HFFc6 (cell line): ENCODE measurements at regions not wholly inside any gene's neighbourhood (a gene's known extent, or its start where the extent isn't known, plus 50 kb on each side); places are given as distances from the start of the nearest gene placed in this dataset.

ENCODE experiments used
- DNase-seq: peaks from one replicate; pipeline ENCODE4 v3.0.0-alpha.2; 2018
- H3K27ac Mint-ChIP-seq: 2 replicates; pipeline ENCODE4 v1.8.0; 2020; ENCODE audit warnings: mild to moderate bottlenecking, mixed read lengths
- H3K27me3 Mint-ChIP-seq: 2 replicates; pipeline ENCODE4 v1.8.0; 2021; ENCODE audit warnings: mild to moderate bottlenecking, moderate library complexity, mixed read lengths; ENCODE audit not compliant: insufficient read depth
- H3K36me3 Mint-ChIP-seq: 2 replicates; pipeline ENCODE4 v1.8.0; 2021; ENCODE audit warnings: low read depth, mixed read lengths
- H3K4me1 Mint-ChIP-seq: 2 replicates; pipeline ENCODE4 v1.8.0; 2020; ENCODE audit warnings: low read depth, mixed read lengths
- H3K4me3 Mint-ChIP-seq: 2 replicates; pipeline ENCODE4 v1.8.0; 2020; ENCODE audit warnings: mild to moderate bottlenecking, moderate library complexity, mixed read lengths
- H3K9me3 Mint-ChIP-seq: 2 replicates; pipeline ENCODE4 v1.8.0; 2020; ENCODE audit warnings: mild to moderate bottlenecking, mixed read lengths
- TF ChIP-seq, protein P1 (sequence below): fragments of 200-600 bp; sonication (generic); IDR thresholded peaks from 2 replicates; pipeline ENCODE4 v1.5.0; 2021; ENCODE audit warnings: antibody characterized with exemption, mild to moderate bottlenecking

DNA sequence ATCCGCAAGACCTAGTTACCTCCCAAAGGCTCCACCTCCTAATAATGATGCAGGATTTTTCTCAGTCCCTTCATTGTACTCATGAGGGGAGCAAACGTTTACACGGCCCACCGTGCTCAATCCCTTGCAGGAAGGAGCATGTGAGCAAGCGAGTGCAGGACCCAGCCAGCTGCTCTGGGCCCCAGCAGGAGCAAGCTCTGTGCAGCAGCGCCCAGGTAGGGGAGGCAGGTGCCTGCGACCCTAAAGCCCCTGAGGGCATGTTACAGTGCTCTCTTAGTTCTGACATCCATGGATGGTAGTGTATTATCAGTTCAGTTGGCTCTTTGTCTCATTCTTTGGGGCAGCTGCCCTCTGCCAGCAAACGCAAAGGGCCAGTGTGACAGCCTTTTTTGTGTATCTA, 143.4 kb downstream of the TBXT start:
- H3K27ac Mint-ChIP-seq = no peak overlapping the region; the same call in 1 of the 2 replicates
- H3K4me3 Mint-ChIP-seq = no peak overlapping the region
- TF ChIP-seq, protein P1, sequence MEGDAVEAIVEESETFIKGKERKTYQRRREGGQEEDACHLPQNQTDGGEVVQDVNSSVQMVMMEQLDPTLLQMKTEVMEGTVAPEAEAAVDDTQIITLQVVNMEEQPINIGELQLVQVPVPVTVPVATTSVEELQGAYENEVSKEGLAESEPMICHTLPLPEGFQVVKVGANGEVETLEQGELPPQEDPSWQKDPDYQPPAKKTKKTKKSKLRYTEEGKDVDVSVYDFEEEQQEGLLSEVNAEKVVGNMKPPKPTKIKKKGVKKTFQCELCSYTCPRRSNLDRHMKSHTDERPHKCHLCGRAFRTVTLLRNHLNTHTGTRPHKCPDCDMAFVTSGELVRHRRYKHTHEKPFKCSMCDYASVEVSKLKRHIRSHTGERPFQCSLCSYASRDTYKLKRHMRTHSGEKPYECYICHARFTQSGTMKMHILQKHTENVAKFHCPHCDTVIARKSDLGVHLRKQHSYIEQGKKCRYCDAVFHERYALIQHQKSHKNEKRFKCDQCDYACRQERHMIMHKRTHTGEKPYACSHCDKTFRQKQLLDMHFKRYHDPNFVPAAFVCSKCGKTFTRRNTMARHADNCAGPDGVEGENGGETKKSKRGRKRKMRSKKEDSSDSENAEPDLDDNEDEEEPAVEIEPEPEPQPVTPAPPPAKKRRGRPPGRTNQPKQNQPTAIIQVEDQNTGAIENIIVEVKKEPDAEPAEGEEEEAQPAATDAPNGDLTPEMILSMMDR = no peak
- no peaks in the 10 kb centered on the region; the same call in none of the 2 replicates for H3K9me3 Mint-ChIP-seq
- H3K27me3 Mint-ChIP-seq = no peaks in the 10 kb centered on the region; the same call in none of the 2 replicates
- no peak for DNase-seq
- H3K36me3 Mint-ChIP-seq = no peaks in the 10 kb centered on the region
- H3K4me1 Mint-ChIP-seq = peaks cover 17% of the 10 kb centered on the region

DNA sequence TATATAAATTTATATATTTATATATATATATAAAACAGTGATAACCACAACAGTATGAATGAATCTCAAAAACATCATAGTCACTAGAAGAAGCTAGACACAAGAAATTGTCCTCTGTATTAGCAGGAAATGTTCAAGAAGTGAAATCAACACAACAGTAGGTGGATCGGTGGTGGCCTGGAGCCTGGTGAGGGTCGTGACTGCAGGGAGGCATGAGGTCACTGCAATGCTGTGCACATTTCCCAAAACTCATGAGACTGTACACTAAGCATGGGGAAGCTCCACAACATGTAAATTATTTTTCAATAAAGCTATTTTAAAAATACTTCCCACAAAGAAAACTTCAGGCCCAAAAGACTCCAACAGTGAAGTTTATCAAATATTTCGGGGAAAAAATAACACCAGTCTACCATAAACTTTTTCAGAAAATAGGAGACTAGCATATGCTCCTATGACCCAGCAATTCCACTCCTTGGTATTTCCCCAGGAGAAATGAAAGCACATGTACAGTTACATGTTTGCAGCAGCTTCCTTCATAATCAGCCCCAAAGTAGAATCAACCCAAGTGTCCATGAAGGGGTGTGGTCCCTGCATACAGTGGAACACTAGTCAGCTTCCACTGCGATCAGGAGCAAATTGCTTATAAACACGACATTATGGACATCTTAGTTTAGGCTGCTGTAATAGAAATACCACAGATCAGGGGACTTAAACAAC, 144.2 kb downstream of the TBXT start:
- no peaks in the 10 kb centered on the region; the same call in none of the 2 replicates for H3K27me3 Mint-ChIP-seq
- no peaks in the 10 kb centered on the region for H3K36me3 Mint-ChIP-seq

DNA sequence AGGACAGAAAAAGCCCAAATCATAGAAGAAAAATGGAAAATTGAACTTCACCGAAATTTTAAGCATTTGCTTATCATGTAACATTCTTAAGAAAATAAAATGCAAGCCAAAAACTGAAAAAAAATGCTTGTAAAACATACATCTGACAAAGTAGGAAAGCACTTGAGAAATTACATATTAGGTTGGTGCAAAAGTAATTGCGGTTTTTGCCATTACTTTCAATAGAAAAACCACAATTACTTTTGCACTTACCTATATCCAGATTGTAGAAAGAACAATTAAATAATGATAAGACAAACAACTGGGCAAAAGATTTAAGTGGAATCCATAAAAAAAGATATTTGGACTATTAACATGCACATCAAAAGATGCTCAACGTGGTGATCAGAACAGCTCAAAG, 146.2 kb downstream of the TBXT start:
- Mint-ChIP-seq H3K9me3 (peaks cover 13% of the 10 kb centered on the region), H3K27me3 (no peaks in the 10 kb centered on the region; the same call in none of the 2 replicates), H3K4me3 (no peak overlapping the region), H3K36me3 (no peaks in the 10 kb centered on the region), H3K27ac (no peak overlapping the region), H3K4me1 (peaks cover 17% of the 10 kb centered on the region)
- TF ChIP-seq, protein P1 = no peak
- DNase-seq = no peak

More for the DNA sequence above, 144.2 kb downstream of the TBXT start:
- Mint-ChIP-seq H3K27ac (no peak overlapping the region), H3K4me1 (peaks cover 17% of the 10 kb centered on the region), H3K9me3 (no peaks in the 10 kb centered on the region; the same call in none of the 2 replicates), H3K4me3 (no peak overlapping the region)
- TF ChIP-seq, protein P1 = no peak
- no peak for DNase-seq

DNA sequence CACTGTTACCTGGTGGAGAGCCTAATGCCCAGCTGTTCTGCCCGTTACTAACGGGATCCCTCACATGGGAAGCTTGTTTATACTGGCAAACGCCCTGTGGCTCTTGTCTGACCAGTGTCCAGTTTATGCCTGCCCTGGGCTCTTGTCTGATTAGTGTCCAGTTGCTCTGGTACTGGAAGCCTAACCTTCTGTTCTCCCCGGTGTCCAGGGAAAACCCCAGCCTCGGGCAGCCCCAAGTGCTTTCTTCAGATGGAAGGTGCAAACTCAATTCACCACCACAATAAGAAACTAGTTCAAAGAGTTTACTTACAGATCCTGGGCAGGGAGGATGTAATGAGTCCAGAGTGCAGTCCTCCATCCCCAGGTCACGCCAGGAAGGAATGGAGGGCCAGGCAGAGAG, 148.4 kb downstream of the TBXT start:
- TF ChIP-seq, protein P1 = no peak
- no peak overlapping the region for H3K4me3 Mint-ChIP-seq
- peaks cover under 1% of the 10 kb centered on the region; the same call in 1 of the 2 replicates for H3K4me1 Mint-ChIP-seq
- H3K27me3 Mint-ChIP-seq = no peaks in the 10 kb centered on the region; the same call in 1 of the 2 replicates
- DNase-seq = no peak
- H3K36me3 Mint-ChIP-seq = no peaks in the 10 kb centered on the region
- peaks cover 20% of the 10 kb centered on the region for H3K9me3 Mint-ChIP-seq
- H3K27ac Mint-ChIP-seq = no peak overlapping the region

DNA sequence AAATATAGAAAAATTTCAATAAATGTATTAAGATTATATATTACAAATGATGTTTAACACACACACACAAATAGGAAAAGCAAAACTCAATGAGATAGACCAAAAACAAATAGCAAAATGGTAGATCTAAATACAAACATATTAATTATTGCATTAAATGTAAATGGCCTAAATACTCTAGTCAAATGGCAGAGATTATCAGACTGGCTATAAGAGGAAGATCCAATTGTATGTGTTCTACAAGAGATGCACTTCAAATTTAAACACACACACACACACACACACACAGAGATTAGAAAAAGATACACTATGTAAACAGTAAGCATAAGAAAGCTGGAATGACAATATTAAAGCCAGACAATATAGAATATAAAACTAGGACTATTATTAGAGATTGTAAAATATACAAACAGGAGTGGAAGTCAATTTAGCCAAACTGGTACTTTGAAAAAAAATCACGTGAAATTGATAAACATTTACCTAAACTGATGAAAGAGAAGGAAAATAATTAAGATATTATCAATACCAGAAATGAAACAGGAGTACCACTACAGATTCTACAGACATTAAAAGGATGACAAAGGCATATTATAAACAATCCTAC, 150.5 kb downstream of the TBXT start:
- Mint-ChIP-seq H3K27me3 (no peaks in the 10 kb centered on the region; the same call in 1 of the 2 replicates), H3K9me3 (peaks cover 30% of the 10 kb centered on the region), H3K4me1 (no peaks in the 10 kb centered on the region), H3K27ac (no peak overlapping the region), H3K36me3 (no peaks in the 10 kb centered on the region), H3K4me3 (no peak overlapping the region)
- no peak for DNase-seq
- TF ChIP-seq, protein P1 = no peak
